ENCODE measurements at regions not wholly inside any gene's neighbourhood (a gene's known extent, or its start where the extent isn't known, plus 50 kb on each side); places are given as distances from the start of the nearest gene placed in this dataset.

DNA sequence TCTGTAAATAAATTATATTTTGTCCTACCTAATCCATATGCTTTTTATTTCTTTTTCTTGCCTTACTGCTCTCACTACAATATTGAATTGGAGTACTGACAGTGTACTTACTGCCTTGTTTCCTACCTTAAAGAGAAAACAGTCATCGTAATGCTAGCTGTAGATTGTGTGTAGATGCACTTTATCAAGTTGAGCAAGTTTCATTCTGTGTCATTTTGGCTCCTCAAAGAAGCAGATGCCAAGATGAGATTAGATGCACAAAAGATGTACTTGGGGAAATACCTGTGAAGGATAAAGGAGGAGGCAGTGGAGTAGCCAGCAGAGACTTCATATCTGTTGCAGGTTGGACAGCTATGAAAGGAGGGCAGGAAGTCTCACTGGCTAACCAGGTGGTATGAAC lies 145.5 kb downstream of the FTCDNL1 start:
- TF ChIP-seq, protein P1, sequence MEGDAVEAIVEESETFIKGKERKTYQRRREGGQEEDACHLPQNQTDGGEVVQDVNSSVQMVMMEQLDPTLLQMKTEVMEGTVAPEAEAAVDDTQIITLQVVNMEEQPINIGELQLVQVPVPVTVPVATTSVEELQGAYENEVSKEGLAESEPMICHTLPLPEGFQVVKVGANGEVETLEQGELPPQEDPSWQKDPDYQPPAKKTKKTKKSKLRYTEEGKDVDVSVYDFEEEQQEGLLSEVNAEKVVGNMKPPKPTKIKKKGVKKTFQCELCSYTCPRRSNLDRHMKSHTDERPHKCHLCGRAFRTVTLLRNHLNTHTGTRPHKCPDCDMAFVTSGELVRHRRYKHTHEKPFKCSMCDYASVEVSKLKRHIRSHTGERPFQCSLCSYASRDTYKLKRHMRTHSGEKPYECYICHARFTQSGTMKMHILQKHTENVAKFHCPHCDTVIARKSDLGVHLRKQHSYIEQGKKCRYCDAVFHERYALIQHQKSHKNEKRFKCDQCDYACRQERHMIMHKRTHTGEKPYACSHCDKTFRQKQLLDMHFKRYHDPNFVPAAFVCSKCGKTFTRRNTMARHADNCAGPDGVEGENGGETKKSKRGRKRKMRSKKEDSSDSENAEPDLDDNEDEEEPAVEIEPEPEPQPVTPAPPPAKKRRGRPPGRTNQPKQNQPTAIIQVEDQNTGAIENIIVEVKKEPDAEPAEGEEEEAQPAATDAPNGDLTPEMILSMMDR (IDR thresholded peaks at IDR 0.05): no peak
- no peak for TF ChIP-seq POLR2A (IDR thresholded peaks at IDR 0.05)

All from right lobe of liver (tissue), 4 donors.